ENCODE measurements at regions not wholly inside any gene's neighbourhood (a gene's known extent, or its start where the extent isn't known, plus 50 kb on each side); places are given as distances from the start of the nearest gene placed in this dataset.
"Not testable (repeated sequence)": the region's sequence is repeated elsewhere in the genome, so short reads cannot be mapped to it uniquely, and the experiment has no call there.

DNA sequence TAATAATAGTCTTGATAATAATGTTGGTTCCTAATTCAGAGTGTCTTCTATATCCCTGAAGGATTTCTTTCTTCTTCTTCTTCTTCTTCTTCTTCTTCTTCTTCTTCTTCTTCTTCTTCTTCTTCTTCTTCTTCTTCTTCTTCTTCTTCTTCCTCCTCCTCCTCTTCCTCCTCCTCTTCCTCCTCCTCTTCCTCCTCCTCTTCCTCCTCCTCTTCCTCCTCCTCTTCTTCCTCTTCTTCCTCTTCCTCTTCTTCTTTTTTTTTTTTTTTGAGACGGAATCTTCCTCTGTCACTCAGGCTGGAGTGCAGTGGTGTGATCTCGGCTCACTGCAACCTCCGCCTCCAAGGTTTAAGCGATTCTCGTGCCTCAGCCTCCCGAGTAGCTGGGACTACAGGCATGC lies 242.8 kb upstream of the CPHXL start:
- TF ChIP-seq EZH2phosphoT487 (IDR thresholded peaks at IDR 0.05; ENCODE audit: low read depth, severe bottlenecking, unreplicated experiment); CTCF (IDR thresholded peaks at IDR 0.05; ENCODE audit: poor library complexity); EZH2 (IDR thresholded peaks at IDR 0.05; ENCODE audit: borderline replicate concordance): not testable (repeated sequence)

All from hepatocyte (in vitro differentiated cells).